MG63 (cell line): ENCODE measurements at regions not wholly inside any gene's neighbourhood (a gene's known extent, or its start where the extent isn't known, plus 50 kb on each side); places are given as distances from the start of the nearest gene placed in this dataset.
"Not testable (repeated sequence)": the region's sequence is repeated elsewhere in the genome, so short reads cannot be mapped to it uniquely, and the experiment has no call there.

Source experiments
- DNase-seq: peaks from one replicate; pipeline ENCODE4 v3.0.0-alpha.2; 2020
- H3K27me3 ChIP-seq: fragments of 250-450 bp; sonication (Bioruptor Pico); 2 replicates; pipeline ENCODE4 v1.5.1; 2020; ENCODE audit warnings: mild to moderate bottlenecking, moderate library complexity
- H3K36me3 ChIP-seq: fragments of 250-450 bp; sonication (Bioruptor Pico); 2 replicates; pipeline ENCODE4 v1.5.1; 2020; ENCODE audit warnings: mild to moderate bottlenecking, moderate library complexity
- H3K4me3 ChIP-seq: fragments of 250-450 bp; sonication (Bioruptor Pico); 2 replicates; pipeline ENCODE4 v1.5.1; 2020; ENCODE audit warnings: mild to moderate bottlenecking, moderate library complexity
- H3K9me3 ChIP-seq: fragments of 250-450 bp; sonication (Bioruptor Pico); 2 replicates; pipeline ENCODE4 v1.5.1; 2020; ENCODE audit warnings: mild to moderate bottlenecking, moderate library complexity

- H3K27me3 ChIP-seq: no peaks in the 10 kb centered on the region
- H3K4me3 ChIP-seq: no peak overlapping the region
- DNase-seq: no peak
- H3K9me3 ChIP-seq: no peaks in the 10 kb centered on the region
- H3K36me3 ChIP-seq: no peaks in the 10 kb centered on the region
Observed at GRCh38 chr4:167838686-167839085, 253.7 kb upstream of the ANXA10 start.

GRCh38 chr4:167842487-167842886, 249.8 kb upstream of the ANXA10 start:
- no peak overlapping the region for H3K4me3 ChIP-seq
- H3K27me3 ChIP-seq: no peaks in the 10 kb centered on the region

GRCh38 chr4:167854881-167855280, 237.5 kb upstream of the ANXA10 start:
- no peak for DNase-seq
- Histone ChIP-seq H3K4me3 (no peak overlapping the region), H3K36me3 (no peaks in the 10 kb centered on the region), H3K27me3 (no peaks in the 10 kb centered on the region), H3K9me3 (no peaks in the 10 kb centered on the region)

More at GRCh38 chr4:167842487-167842886, 249.8 kb upstream of the ANXA10 start:
- H3K36me3 ChIP-seq: no peaks in the 10 kb centered on the region
- no peak for DNase-seq
- no peaks in the 10 kb centered on the region for H3K9me3 ChIP-seq

- DNase-seq, H3K4me3 ChIP-seq, H3K36me3 ChIP-seq, H3K9me3 ChIP-seq, H3K27me3 ChIP-seq: not testable (repeated sequence)
Observed at GRCh38 chr4:167858127-167858526, 234.2 kb upstream of the ANXA10 start.

GRCh38 chr4:167867191-167867590, 225.1 kb upstream of the ANXA10 start:
- H3K36me3 ChIP-seq: no peaks in the 10 kb centered on the region
- H3K9me3 ChIP-seq: no peaks in the 10 kb centered on the region
- no peak overlapping the region for H3K4me3 ChIP-seq
- H3K27me3 ChIP-seq: no peaks in the 10 kb centered on the region
- no peak for DNase-seq

GRCh38 chr4:167868163-167868562, 224.2 kb upstream of the ANXA10 start:
- no peak for DNase-seq
- Histone ChIP-seq H3K27me3 (no peaks in the 10 kb centered on the region), H3K4me3 (no peak overlapping the region), H3K9me3 (no peaks in the 10 kb centered on the region), H3K36me3 (no peaks in the 10 kb centered on the region)

GRCh38 chr4:167873496-167873895, 218.8 kb upstream of the ANXA10 start:
- no peaks in the 10 kb centered on the region for H3K36me3 ChIP-seq
- H3K4me3 ChIP-seq: no peak overlapping the region
- no peak for DNase-seq
- H3K27me3 ChIP-seq: no peaks in the 10 kb centered on the region
- H3K9me3 ChIP-seq: no peaks in the 10 kb centered on the region

- not testable (repeated sequence) for H3K9me3 ChIP-seq, H3K36me3 ChIP-seq, DNase-seq, H3K4me3 ChIP-seq, H3K27me3 ChIP-seq
Observed at GRCh38 chr4:167876091-167876490, 216.2 kb upstream of the ANXA10 start.

- not testable (repeated sequence) for H3K36me3 ChIP-seq, H3K4me3 ChIP-seq, H3K27me3 ChIP-seq, DNase-seq, H3K9me3 ChIP-seq
Observed at GRCh38 chr4:167877826-167878225, 214.5 kb upstream of the ANXA10 start.

- no peaks in the 10 kb centered on the region; the same call in 1 of the 2 replicates for H3K9me3 ChIP-seq
- no peaks in the 10 kb centered on the region for H3K36me3 ChIP-seq
- H3K27me3 ChIP-seq: no peaks in the 10 kb centered on the region
- H3K4me3 ChIP-seq: no peak overlapping the region
- DNase-seq: no peak
Observed at GRCh38 chr4:167883266-167883665, 209.1 kb upstream of the ANXA10 start.

- no peaks in the 10 kb centered on the region for H3K36me3 ChIP-seq
- no peak for DNase-seq
- H3K9me3 ChIP-seq: peaks cover 2% of the 10 kb centered on the region
- H3K4me3 ChIP-seq: no peak overlapping the region
- H3K27me3 ChIP-seq: no peaks in the 10 kb centered on the region
Observed at GRCh38 chr4:167885071-167885470, 207.3 kb upstream of the ANXA10 start.

GRCh38 chr4:167885872-167886271, 206.5 kb upstream of the ANXA10 start:
- Histone ChIP-seq H3K36me3 (no peaks in the 10 kb centered on the region), H3K4me3 (no peak overlapping the region), H3K9me3 (peaks cover 2% of the 10 kb centered on the region), H3K27me3 (no peaks in the 10 kb centered on the region)
- DNase-seq: no peak

GRCh38 chr4:167887726-167888125, 204.6 kb upstream of the ANXA10 start:
- peaks cover 2% of the 10 kb centered on the region for H3K9me3 ChIP-seq
- H3K27me3 ChIP-seq: no peaks in the 10 kb centered on the region
- no peaks in the 10 kb centered on the region for H3K36me3 ChIP-seq
- no peak for DNase-seq
- no peak overlapping the region for H3K4me3 ChIP-seq

GRCh38 chr4:167890226-167890625, 202.1 kb upstream of the ANXA10 start:
- DNase-seq: no peak
- Histone ChIP-seq H3K36me3 (no peaks in the 10 kb centered on the region), H3K4me3 (no peak overlapping the region)

GRCh38 chr4:167893531-167893930, 198.8 kb upstream of the ANXA10 start:
- no peaks in the 10 kb centered on the region for H3K36me3 ChIP-seq
- DNase-seq: no peak
- no peak overlapping the region for H3K4me3 ChIP-seq
- no peaks in the 10 kb centered on the region for H3K27me3 ChIP-seq
- H3K9me3 ChIP-seq: peaks cover 2% of the 10 kb centered on the region; the same call in 1 of the 2 replicates

More at GRCh38 chr4:167890226-167890625, 202.1 kb upstream of the ANXA10 start:
- Histone ChIP-seq H3K9me3 (peaks cover 2% of the 10 kb centered on the region), H3K27me3 (no peaks in the 10 kb centered on the region)

GRCh38 chr4:167896260-167896659, 196.1 kb upstream of the ANXA10 start:
- not testable (repeated sequence) for H3K4me3 ChIP-seq, H3K36me3 ChIP-seq, DNase-seq, H3K9me3 ChIP-seq, H3K27me3 ChIP-seq

GRCh38 chr4:167897116-167897515, 195.2 kb upstream of the ANXA10 start:
- DNase-seq: no peak
- H3K9me3 ChIP-seq: 0 out of 2 replicates have a peak, but pooled peaks cover 2% of the 10 kb centered on the region
- no peaks in the 10 kb centered on the region for H3K27me3 ChIP-seq
- H3K36me3 ChIP-seq: no peaks in the 10 kb centered on the region
- H3K4me3 ChIP-seq: no peak overlapping the region

GRCh38 chr4:167903291-167903721, 189.0 kb upstream of the ANXA10 start:
- Histone ChIP-seq H3K36me3 (no peaks in the 10 kb centered on the region), H3K9me3 (peaks cover 6% of the 10 kb centered on the region; the same call in 1 of the 2 replicates), H3K4me3 (no peak overlapping the region), H3K27me3 (no peaks in the 10 kb centered on the region)
- peak; percentile 58 for DNase-seq

GRCh38 chr4:167906851-167907250, 185.5 kb upstream of the ANXA10 start:
- Histone ChIP-seq H3K36me3 (no peaks in the 10 kb centered on the region), H3K27me3 (no peaks in the 10 kb centered on the region), H3K9me3 (peaks cover 4% of the 10 kb centered on the region; the same call in 1 of the 2 replicates), H3K4me3 (no peak overlapping the region)
- DNase-seq: no peak
